ENCODE measurements at regions not wholly inside any gene's neighbourhood (a gene's known extent, or its start where the extent isn't known, plus 50 kb on each side); places are given as distances from the start of the nearest gene placed in this dataset.

DNA sequence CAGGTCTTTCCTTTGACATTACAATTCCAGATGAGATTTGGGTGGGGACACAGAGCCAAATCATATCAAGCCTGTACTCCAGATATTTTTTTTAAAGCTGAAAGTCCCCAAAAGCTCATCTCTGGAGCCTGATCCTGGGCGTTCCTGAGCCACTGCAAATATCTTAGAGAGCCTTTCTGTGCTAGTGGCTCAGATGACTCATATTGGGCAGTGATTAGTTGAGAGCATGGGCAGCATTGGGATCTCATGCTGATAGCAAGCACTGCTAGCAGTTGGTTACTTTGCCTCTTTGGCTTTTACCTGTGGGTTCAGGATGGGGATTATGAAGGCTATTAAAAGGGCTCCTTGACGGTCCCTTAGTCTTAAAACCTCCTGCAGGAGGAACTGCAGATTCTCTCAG is 51.4 kb upstream of the SCRG1 start:
- TF ChIP-seq POLR2A (IDR thresholded peaks at IDR 0.05) (no peak), EP300 (IDR thresholded peaks at IDR 0.05) (no peak), POLR2AphosphoS5 (IDR thresholded peaks at IDR 0.05) (no peak)
- TF ChIP-seq, protein P1, sequence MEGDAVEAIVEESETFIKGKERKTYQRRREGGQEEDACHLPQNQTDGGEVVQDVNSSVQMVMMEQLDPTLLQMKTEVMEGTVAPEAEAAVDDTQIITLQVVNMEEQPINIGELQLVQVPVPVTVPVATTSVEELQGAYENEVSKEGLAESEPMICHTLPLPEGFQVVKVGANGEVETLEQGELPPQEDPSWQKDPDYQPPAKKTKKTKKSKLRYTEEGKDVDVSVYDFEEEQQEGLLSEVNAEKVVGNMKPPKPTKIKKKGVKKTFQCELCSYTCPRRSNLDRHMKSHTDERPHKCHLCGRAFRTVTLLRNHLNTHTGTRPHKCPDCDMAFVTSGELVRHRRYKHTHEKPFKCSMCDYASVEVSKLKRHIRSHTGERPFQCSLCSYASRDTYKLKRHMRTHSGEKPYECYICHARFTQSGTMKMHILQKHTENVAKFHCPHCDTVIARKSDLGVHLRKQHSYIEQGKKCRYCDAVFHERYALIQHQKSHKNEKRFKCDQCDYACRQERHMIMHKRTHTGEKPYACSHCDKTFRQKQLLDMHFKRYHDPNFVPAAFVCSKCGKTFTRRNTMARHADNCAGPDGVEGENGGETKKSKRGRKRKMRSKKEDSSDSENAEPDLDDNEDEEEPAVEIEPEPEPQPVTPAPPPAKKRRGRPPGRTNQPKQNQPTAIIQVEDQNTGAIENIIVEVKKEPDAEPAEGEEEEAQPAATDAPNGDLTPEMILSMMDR (IDR thresholded peaks at IDR 0.05), result no peak
